ENCODE measurements at regions not wholly inside any gene's neighbourhood (a gene's known extent, or its start where the extent isn't known, plus 50 kb on each side); places are given as distances from the start of the nearest gene placed in this dataset.

DNA sequence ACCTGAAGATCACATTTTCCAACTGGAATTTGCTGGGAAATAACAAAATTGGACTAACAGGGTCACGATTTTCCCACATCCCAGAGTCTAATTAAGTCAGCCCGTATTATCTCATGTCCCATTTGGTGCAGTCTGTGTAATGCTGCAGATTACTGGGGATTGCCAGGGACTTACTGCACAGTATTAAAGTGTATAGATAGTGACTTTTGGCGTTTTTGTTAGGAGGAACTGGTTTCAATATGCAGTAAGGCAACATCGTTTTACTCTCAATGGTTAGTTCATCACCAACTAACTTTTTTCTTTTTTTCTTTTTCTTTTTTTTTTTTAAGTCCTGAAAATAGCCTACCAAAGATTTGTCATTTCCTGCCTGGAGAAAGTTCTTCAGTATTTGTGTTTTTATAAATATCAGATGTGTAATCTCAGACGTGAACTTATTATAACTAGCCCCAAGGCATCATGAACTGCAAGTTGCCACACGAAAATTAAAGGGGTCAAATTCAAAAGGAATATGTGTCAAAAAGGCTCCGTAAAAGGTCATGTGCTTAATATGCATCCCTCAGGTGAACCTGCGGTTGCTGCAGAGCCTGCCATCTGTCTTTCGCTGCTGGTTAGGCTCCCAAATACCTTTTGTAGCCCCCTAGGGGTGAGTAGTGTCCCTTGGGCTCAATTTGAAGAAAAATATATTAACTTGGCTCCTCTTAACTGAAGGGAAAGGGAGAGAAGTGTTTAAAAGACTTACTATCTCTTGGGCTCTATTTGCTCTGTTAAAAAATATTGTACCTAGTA is 176.7 kb upstream of the ADAMTSL1 start:
- TF ChIP-seq BRCA1 (IDR thresholded peaks at IDR 0.05; ENCODE audit: low read depth, low read length), result no peak
- no peak for TF ChIP-seq POLR2A (IDR thresholded peaks at IDR 0.05; ENCODE audit: low read depth, low read length)
- TF ChIP-seq FOXM1 (IDR thresholded peaks at IDR 0.05; ENCODE audit: low read depth, low read length), result no peak
- no peak for TF ChIP-seq EZH2 (IDR thresholded peaks at IDR 0.05; ENCODE audit: borderline replicate concordance, control insufficient read depth, low read depth, low read length)
- TF ChIP-seq, protein P1, sequence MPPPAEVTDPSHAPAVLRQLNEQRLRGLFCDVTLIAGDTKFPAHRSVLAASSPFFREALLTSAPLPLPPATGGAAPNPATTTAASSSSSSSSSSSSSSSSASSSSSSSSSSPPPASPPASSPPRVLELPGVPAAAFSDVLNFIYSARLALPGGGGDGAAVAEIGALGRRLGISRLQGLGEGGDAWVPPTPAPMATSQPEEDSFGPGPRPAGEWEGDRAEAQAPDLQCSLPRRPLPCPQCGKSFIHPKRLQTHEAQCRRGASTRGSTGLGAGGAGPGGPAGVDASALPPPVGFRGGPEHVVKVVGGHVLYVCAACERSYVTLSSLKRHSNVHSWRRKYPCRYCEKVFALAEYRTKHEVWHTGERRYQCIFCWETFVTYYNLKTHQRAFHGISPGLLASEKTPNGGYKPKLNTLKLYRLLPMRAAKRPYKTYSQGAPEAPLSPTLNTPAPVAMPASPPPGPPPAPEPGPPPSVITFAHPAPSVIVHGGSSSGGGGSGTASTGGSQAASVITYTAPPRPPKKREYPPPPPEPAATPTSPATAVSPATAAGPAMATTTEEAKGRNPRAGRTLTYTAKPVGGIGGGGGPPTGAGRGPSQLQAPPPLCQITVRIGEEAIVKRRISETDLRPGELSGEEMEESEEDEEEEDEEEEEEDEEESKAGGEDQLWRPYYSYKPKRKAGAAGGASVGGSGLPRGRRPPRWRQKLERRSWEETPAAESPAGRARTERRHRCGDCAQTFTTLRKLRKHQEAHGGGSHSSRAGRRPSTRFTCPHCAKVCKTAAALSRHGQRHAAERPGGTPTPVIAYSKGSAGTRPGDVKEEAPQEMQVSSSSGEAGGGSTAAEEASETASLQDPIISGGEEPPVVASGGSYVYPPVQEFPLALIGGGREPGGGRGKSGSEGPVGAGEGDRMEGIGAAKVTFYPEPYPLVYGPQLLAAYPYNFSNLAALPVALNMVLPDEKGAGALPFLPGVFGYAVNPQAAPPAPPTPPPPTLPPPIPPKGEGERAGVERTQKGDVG (CRISPR knock-in tag; IDR thresholded peaks at IDR 0.05), result no peak
- TF ChIP-seq, protein P2, sequence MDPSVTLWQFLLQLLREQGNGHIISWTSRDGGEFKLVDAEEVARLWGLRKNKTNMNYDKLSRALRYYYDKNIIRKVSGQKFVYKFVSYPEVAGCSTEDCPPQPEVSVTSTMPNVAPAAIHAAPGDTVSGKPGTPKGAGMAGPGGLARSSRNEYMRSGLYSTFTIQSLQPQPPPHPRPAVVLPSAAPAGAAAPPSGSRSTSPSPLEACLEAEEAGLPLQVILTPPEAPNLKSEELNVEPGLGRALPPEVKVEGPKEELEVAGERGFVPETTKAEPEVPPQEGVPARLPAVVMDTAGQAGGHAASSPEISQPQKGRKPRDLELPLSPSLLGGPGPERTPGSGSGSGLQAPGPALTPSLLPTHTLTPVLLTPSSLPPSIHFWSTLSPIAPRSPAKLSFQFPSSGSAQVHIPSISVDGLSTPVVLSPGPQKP (IDR thresholded peaks at IDR 0.05; ENCODE audit: low read depth, low read length), result no peak
- TF ChIP-seq, protein P3, sequence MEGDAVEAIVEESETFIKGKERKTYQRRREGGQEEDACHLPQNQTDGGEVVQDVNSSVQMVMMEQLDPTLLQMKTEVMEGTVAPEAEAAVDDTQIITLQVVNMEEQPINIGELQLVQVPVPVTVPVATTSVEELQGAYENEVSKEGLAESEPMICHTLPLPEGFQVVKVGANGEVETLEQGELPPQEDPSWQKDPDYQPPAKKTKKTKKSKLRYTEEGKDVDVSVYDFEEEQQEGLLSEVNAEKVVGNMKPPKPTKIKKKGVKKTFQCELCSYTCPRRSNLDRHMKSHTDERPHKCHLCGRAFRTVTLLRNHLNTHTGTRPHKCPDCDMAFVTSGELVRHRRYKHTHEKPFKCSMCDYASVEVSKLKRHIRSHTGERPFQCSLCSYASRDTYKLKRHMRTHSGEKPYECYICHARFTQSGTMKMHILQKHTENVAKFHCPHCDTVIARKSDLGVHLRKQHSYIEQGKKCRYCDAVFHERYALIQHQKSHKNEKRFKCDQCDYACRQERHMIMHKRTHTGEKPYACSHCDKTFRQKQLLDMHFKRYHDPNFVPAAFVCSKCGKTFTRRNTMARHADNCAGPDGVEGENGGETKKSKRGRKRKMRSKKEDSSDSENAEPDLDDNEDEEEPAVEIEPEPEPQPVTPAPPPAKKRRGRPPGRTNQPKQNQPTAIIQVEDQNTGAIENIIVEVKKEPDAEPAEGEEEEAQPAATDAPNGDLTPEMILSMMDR (IDR thresholded peaks at IDR 0.05 in 2 of 3, conservative IDR thresholded peaks at IDR 0.05 in 1 of 3; ENCODE audit: control insufficient read depth in 2 of 3, extremely low read depth in 1 of 3, insufficient read depth in 1 of 3, low read depth in 3 of 3, low read length in 3 of 3), result no peak
- no peak for TF ChIP-seq RAD21 (IDR thresholded peaks at IDR 0.05; ENCODE audit: insufficient read depth, low read depth, low read length)
- TF ChIP-seq SMC3 (IDR thresholded peaks at IDR 0.05; ENCODE audit: borderline replicate concordance, low read length), result no peak
